SIG-M5 treated with dmso at 0.1 percent for 504 hours (cell line): ENCODE measurements at regions not wholly inside any gene's neighbourhood (a gene's known extent, or its start where the extent isn't known, plus 50 kb on each side); places are given as distances from the start of the nearest gene placed in this dataset.
"Not testable (repeated sequence)": the region's sequence is repeated elsewhere in the genome, so short reads cannot be mapped to it uniquely, and the experiment has no call there.

Experiments used
- DNase-seq: peaks from one replicate; lab custom pipeline; 2025; ENCODE audit not compliant: unreplicated experiment; lab: John Stamatoyannopoulos, UW

- DNase-seq: no peak
Observed at GRCh38 chr6:111925296-111925695, 52.0 kb upstream of the FYN start.

DNA sequence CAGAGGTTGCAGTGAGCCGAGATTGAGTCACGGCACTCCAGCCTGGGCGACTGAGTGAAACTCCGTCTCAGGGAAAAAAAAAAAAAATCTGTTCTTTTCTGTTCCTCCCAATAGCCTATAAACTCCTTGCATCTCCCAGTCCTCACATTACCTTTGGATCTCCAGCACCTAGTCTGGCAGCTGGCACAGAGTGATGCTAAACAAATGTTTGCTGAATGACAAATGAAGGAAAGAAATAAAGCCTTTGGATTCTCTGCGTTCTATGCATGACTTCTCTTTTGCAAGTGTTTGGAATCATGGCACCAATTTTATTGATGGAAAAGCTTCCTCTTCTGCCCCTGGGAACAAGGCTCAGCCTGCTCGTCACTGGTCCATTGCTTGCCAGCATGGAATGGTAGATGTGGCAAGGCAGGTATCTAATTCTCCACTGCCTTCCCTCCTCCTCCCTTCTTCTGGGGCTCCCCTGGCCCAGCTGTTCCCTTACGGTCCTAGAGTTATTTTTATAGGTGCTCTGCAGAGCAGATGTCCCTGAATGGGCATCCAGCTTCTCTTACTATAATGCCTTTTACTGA lies 53.6 kb upstream of the FYN start:
- no peak for DNase-seq

DNA sequence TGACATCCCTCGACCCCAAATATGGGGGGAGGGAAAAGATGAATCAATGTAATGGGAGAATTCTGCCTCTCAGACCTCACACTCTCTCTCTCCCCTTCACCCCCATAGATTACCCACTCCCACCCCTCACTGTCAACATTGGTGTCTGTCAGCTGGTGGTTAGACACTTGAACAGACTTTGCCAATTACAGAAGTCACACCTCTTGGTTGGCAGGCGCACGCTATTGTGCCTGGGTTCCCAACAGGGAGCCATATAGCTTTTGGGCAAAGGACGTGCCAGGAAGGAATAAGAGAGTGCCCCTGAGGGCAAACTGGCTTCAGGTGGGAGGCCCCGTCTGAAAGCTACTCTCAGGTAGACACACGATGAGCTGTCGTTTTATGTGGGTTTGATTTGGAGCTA lies 54.1 kb upstream of the FYN start:
- DNase-seq: no peak

GRCh38 chr6:111928139-111928538 lies 54.9 kb upstream of the FYN start:
- no peak for DNase-seq

DNA sequence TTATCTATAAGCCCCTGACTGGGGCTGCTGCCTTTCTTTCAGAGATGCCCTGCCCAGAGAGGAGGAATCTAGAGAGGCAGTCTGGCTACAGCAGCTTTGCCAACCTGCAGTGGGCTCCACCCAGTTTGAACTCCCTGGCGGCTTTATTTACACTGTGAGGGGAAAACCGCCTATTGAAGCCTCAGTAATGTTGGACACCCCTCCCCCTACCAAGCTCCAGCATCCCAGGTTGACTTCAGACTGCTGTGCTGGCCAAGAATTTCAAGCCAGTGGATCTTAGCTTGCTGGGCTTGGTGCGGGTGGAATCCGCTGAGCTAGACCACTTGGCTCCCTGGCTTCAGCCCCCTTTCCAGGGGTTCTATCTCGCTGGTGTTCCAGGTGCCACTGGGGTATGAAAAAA lies 61.4 kb upstream of the FYN start:
- not testable (repeated sequence) for DNase-seq

GRCh38 chr6:111936718-111937117 lies 63.5 kb upstream of the FYN start:
- DNase-seq: no peak

DNA sequence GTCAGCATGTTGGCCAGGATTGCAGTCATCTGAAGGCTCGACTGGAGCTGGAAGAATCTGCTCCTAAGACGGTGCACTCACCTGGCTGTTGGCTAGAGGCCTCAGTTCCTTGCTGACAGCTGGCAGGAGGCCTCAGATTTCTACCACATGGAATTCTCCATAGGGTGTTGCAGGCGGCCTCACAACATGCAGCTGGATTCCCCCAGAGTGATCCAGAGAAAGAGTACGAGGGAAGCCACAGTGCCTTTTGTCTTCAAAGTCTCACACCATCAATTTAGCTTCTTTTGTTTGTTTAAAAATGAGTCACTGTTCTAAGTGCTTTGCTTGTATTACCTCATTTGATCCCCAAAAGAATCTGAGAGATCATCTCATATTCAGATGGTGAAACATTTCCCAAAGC lies 65.5 kb upstream of the FYN start:
- peak; percentile 2 for DNase-seq

GRCh38 chr6:111939902-111940301 lies 66.7 kb upstream of the FYN start:
- DNase-seq: peak; percentile 68

GRCh38 chr6:111940801-111941200 lies 67.5 kb upstream of the FYN start:
- no peak for DNase-seq

GRCh38 chr6:111941686-111942330 lies 68.6 kb upstream of the FYN start:
- peak; percentile 53 for DNase-seq

GRCh38 chr6:111942561-111942960 lies 69.3 kb upstream of the FYN start:
- DNase-seq: peak; percentile 85

- DNase-seq: no peak
Observed at GRCh38 chr6:111943266-111943665, 70.0 kb upstream of the FYN start.

- no peak for DNase-seq
Observed at GRCh38 chr6:111943726-111944125, 70.5 kb upstream of the FYN start.

- no peak for DNase-seq
Observed at GRCh38 chr6:111944541-111944940, 71.3 kb upstream of the FYN start.

DNA sequence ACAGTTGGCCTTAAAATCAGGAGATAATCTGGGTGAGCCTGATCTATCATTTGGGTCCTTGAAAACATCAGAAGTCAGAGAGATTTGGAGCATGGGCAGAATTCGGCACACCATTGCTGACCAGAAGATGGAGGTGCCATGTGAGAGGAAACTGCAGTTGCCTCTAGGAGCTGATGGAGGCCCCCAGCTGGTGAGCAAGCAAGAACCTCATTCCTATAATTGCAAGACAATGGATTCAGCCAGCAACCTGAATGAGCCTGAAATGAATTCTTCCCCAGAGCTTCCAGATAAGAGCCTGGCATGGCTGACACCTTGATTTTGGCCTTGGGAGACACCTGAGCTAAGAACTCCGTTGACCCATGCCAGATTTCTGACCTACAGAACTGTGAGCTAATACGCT lies 76.3 kb upstream of the FYN start:
- no peak for DNase-seq

DNA sequence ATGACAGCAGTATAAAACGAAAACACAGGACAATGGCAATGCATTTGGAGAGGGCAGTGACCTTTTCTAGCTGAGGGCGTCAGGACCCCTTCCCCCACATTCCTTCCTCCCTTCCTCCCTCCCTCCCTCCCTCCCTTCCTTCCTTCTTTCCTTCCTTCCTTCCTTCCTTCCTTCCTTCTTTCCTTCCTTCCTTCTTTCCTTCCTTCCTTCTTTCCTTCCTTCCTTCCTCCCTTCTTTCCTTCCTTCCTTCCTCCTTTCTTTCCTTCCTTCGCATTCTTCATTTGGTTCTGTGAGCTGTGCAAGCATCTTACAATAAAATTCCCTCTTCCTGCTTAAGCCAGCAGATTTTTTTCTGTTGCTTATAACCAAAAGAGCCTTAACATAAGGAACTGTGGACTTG lies 76.7 kb upstream of the FYN start:
- not testable (repeated sequence) for DNase-seq

DNA sequence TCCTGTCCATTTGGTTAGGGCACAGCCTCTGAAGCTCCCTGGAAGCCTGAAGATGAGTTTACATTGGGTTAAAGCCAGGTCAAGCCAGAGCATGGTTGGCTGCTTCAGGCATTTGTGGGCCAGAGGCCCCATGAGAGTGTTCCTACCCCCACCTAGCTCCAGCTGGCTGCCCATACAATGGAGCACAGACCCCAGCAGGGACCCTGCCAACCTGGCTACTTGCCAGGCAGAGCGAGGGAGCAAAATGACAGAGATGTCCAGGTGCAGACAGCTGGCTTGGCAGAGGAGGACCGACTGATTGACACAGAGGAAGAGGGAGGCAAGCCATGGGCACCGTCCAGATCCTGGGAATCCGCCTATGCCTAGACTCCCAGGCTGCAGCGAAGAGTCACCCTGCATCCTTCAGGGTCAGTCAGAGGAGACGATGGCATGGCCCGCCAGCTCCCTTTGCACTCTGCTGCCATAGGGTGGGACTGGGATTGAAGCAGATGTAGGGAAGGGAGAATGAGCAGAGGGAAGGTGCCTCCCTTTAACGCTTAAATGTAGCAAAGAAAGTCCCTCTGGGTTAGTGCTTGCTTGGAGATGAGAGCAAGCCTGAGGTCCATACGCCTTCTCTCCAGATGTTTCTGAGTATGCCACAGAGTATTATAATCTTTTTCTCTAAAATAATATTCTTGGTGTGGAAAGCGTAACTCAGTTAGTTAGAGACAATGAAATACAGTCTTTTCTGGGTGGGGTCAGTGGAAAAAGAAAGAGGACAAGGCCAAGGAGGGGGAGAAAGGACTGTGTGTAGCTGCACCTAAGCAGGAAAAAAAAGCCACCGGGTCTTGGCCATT lies 77.6 kb upstream of the FYN start:
- DNase-seq: no peak

DNA sequence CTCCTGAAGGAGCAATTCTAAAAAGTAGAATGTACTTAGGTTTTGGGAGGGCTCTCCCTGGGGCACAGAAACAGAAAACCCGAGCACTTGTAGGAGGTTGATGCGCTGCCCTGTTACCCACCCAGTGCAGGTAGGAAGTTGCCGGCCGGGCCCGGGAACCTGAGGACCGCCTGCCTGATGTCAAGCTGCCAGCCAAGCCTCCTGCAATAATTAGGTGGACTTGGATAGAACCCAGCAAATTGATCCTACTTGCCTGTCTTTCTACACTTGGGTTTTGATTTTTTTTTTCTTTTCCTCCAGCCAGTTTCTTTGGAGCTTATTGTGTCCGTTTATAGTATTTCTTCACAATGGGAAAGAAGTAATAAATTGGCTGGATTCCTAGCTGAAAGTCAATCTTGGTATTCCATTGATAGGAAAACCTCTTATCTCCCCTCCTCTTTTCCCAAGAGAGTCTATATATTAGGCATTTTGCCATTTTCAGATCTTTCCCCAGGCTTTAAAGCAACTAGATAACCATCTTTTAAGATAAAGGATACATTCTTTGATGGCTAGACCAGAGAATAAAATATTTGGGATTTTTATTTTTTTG lies 78.3 kb upstream of the FYN start:
- no peak for DNase-seq

GRCh38 chr6:111952274-111952673 lies 79.0 kb upstream of the FYN start:
- no peak for DNase-seq

DNA sequence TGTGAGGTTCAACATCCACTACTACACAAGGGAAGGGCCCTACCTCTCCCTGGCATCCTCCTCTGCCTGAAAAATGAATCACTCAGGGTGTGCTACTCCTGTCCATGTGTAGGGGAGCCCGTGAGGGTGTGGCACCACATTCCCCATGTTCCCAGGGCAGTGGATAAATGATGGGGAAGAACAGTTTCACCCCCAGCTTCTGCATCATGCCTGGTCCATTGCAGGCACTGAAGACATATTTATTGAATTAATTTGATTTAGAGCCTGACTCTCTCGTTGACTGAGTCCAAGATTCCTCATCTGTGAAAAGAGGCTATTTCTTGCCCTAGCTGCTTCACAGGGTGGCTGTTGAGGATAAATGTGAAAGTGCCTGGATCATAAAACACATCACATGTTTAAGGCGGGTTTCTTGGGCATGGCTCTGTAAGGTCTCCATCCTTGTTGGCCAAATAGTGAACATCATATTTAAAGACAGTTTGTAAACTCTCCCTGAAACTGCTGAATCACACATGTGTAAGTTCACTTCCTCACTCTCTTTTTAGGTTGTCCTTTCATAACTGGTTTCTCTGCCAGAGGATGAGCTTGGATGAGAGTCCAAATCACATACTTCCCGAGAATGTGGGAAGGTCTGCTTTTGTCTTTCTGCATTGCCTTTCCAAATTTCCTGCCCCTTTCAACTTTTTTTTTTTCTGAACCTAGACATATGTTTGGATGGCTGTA lies 79.7 kb upstream of the FYN start:
- peak; percentile 73 for DNase-seq

GRCh38 chr6:111956098-111956497 lies 82.8 kb upstream of the FYN start:
- DNase-seq: no peak
